ENCODE measurements at regions not wholly inside any gene's neighbourhood (a gene's known extent, or its start where the extent isn't known, plus 50 kb on each side); places are given as distances from the start of the nearest gene placed in this dataset.

- no peak for TF ChIP-seq ZNF274 (IDR thresholded peaks at IDR 0.05; ENCODE audit: low read depth, low read length)
- no peak for TF ChIP-seq YY1 (IDR thresholded peaks at IDR 0.05; ENCODE audit: insufficient read depth, insufficient read length)
These were observed 131.0 kb upstream of the SRD5A2 start for GRCh38 chr2:31711737-31712136.

Data from NT2/D1 (cell line).